Right cardiac atrium (tissue), 5 donors: ENCODE measurements at regions not wholly inside any gene's neighbourhood (a gene's known extent, or its start where the extent isn't known, plus 50 kb on each side); places are given as distances from the start of the nearest gene placed in this dataset.

Source experiments
- ATAC-seq, 2 donors: fragments of 200-7000 bp; cut with Tn5 transposase; one replicate each; pipeline versions ENCODE4 v1.8.0 to v1.9.1; 2020; ENCODE audit warnings: moderate library complexity in 2 of 2, mild to moderate bottlenecking in 1 of 2
- DNase-seq, 3 donors: peaks; one replicate each; pipeline ENCODE4 v3.0.0-alpha.2; 2020
- H3K27ac ChIP-seq: one replicate; pipeline ENCODE4 v1.5.1; 2013; ENCODE audit warnings: mild to moderate bottlenecking, low read length, control low read depth, moderate library complexity
- H3K27me3 ChIP-seq: one replicate; pipeline ENCODE4 v1.6.1; 2013; ENCODE audit not compliant: control insufficient read depth, insufficient read depth
- H3K4me1 ChIP-seq: one replicate; pipeline ENCODE4 v1.6.1; 2013; ENCODE audit warnings: low read length; ENCODE audit not compliant: control insufficient read depth, insufficient read depth
- H3K4me3 ChIP-seq: one replicate; pipeline ENCODE4 v1.5.1; 2013; ENCODE audit warnings: low read length, control low read depth
- H3K9me3 ChIP-seq: one replicate; pipeline ENCODE4 v1.6.1; 2013; ENCODE audit warnings: low read length; ENCODE audit not compliant: control insufficient read depth
- WGBS: extraction: QIAGEN DNeasy Blood & Tissue Kit; methylation state at CpG from one replicate; pipeline ENCODE4 v1.1.7; 2013; 5-methylcytosine and 5-hydroxymethylcytosine counted together
- intact Hi-C, 4 donors: fragments of 100-400 bp; cut with DNase I; formaldehyde crosslinking; loops; one replicate each; pipeline versions ENCODE4 v1.11.0 to v1.14.0; 2022 to 2023
- donor health status: healthy with polysubstance abuse.
- donor health status: DM: no; HTN: yes; CAD: no.
- donor health status: DM: no; HTN: no; CAD: no.
- donor health status: DM: no; HTN: yes; CAD: no; lungs with severe emphysema.
- donor health status: DM: yes; HTN: yes; CAD: no.

- H3K27ac ChIP-seq: no peak overlapping the region
- no peaks in the 10 kb centered on the region for H3K27me3 ChIP-seq
- H3K9me3 ChIP-seq: no peaks in the 10 kb centered on the region
- intact Hi-C loops: no loop called here
- H3K4me3 ChIP-seq: no peak overlapping the region
- DNase-seq (no peak), ATAC-seq (no peak)
- 80% methylated on average over 14 of the region's 14 CpGs for WGBS
- H3K4me1 ChIP-seq: peaks cover 4% of the 10 kb centered on the region
Measured at GRCh38 chrX:39826813-39827543, 270.8 kb downstream of the BCOR start.

GRCh38 chrX:39827951-39828350, 269.8 kb downstream of the BCOR start:
- H3K9me3 ChIP-seq: no peaks in the 10 kb centered on the region
- H3K27me3 ChIP-seq: no peaks in the 10 kb centered on the region
- H3K4me3 ChIP-seq: no peak overlapping the region
- DNase-seq (no peak), ATAC-seq (no peak)
- H3K27ac ChIP-seq: no peak overlapping the region
- H3K4me1 ChIP-seq: peaks cover 4% of the 10 kb centered on the region
- intact Hi-C loops: no loop called here
- 84% methylated on average over 14 of the region's 14 CpGs for WGBS

GRCh38 chrX:39828971-39829370, 268.8 kb downstream of the BCOR start:
- ATAC-seq (no peak), DNase-seq (no peak)
- intact Hi-C loops: no loop called here
- H3K27me3 ChIP-seq: no peaks in the 10 kb centered on the region
- H3K4me3 ChIP-seq: no peak overlapping the region
- H3K4me1 ChIP-seq: peaks cover 4% of the 10 kb centered on the region
- no peaks in the 10 kb centered on the region for H3K9me3 ChIP-seq
- no peak overlapping the region for H3K27ac ChIP-seq

- no peak overlapping the region for H3K4me3 ChIP-seq
- H3K27me3 ChIP-seq: no peaks in the 10 kb centered on the region
- DNase-seq (no peak), ATAC-seq (no peak)
- peaks cover 5% of the 10 kb centered on the region for H3K4me1 ChIP-seq
- 79% methylated on average over 1 of the region's 1 CpG for WGBS
- peak overlapping the region; percentile 50 for H3K27ac ChIP-seq
- intact Hi-C loops: no loop called here
- H3K9me3 ChIP-seq: no peaks in the 10 kb centered on the region
Measured at GRCh38 chrX:39829965-39830364, 267.8 kb downstream of the BCOR start.

GRCh38 chrX:39830414-39830813, 267.3 kb downstream of the BCOR start:
- peaks cover 5% of the 10 kb centered on the region for H3K4me1 ChIP-seq
- peak in 1 of 2 donors; percentile 66 for ATAC-seq
- intact Hi-C loops: no loop called here
- WGBS: 55% methylated on average over 2 of the region's 2 CpGs
- peak overlapping the region; percentile 50 for H3K27ac ChIP-seq
- no peak for DNase-seq
- H3K4me3 ChIP-seq: no peak overlapping the region
- H3K27me3 ChIP-seq: no peaks in the 10 kb centered on the region
- H3K9me3 ChIP-seq: no peaks in the 10 kb centered on the region

GRCh38 chrX:39832211-39832610, 265.5 kb downstream of the BCOR start:
- Histone ChIP-seq H3K27me3 (no peaks in the 10 kb centered on the region), H3K27ac (no peak overlapping the region), H3K4me1 (peaks cover 5% of the 10 kb centered on the region), H3K4me3 (no peak overlapping the region), H3K9me3 (no peaks in the 10 kb centered on the region)
- ATAC-seq (no peak), DNase-seq (no peak)
- intact Hi-C loops: no loop called here
- WGBS: 75% methylated on average over 11 of the region's 11 CpGs

- Histone ChIP-seq H3K4me3 (no peak overlapping the region), H3K4me1 (peaks cover 5% of the 10 kb centered on the region), H3K9me3 (no peaks in the 10 kb centered on the region), H3K27me3 (no peaks in the 10 kb centered on the region), H3K27ac (no peak overlapping the region)
- DNase-seq: no peak
- no peak for ATAC-seq
- 84% methylated on average over 3 of the region's 3 CpGs for WGBS
- intact Hi-C loops: no loop called here
Measured at GRCh38 chrX:39834600-39834999, 263.2 kb downstream of the BCOR start.

GRCh38 chrX:39835241-39835640, 262.5 kb downstream of the BCOR start:
- Histone ChIP-seq H3K4me3 (no peak overlapping the region), H3K27me3 (no peaks in the 10 kb centered on the region), H3K4me1 (peaks cover 1% of the 10 kb centered on the region), H3K27ac (no peak overlapping the region), H3K9me3 (no peaks in the 10 kb centered on the region)
- DNase-seq (no peak), ATAC-seq (no peak)
- 95% methylated on average over 5 of the region's 5 CpGs for WGBS
- intact Hi-C loops: no loop called here

- intact Hi-C loops: no loop called here
- Histone ChIP-seq H3K27ac (no peak overlapping the region), H3K4me3 (no peak overlapping the region), H3K4me1 (peaks cover 1% of the 10 kb centered on the region), H3K27me3 (no peaks in the 10 kb centered on the region), H3K9me3 (no peaks in the 10 kb centered on the region)
- no peak for ATAC-seq
- WGBS: 100% methylated on average over 1 of the region's 1 CpG
- no peak for DNase-seq
Measured at GRCh38 chrX:39835776-39836175, 262.0 kb downstream of the BCOR start.

GRCh38 chrX:39836802-39837420, 260.8 kb downstream of the BCOR start:
- H3K27me3 ChIP-seq: no peaks in the 10 kb centered on the region
- H3K4me3 ChIP-seq: no peak overlapping the region
- 54% methylated on average over 8 of the region's 8 CpGs for WGBS
- DNase-seq (no peak), ATAC-seq (no peak)
- H3K4me1 ChIP-seq: peaks cover 1% of the 10 kb centered on the region
- no peaks in the 10 kb centered on the region for H3K9me3 ChIP-seq
- intact Hi-C loops: no loop called here
- H3K27ac ChIP-seq: no peak overlapping the region

- Histone ChIP-seq H3K4me3 (no peak overlapping the region), H3K9me3 (no peaks in the 10 kb centered on the region), H3K27me3 (no peaks in the 10 kb centered on the region), H3K4me1 (peaks cover 1% of the 10 kb centered on the region), H3K27ac (no peak overlapping the region)
- ATAC-seq: no peak
- no peak for DNase-seq
- 94% methylated on average over 2 of the region's 2 CpGs for WGBS
- intact Hi-C loops: no loop called here
Measured at GRCh38 chrX:39837688-39838087, 260.1 kb downstream of the BCOR start.
